ENCODE measurements at regions not wholly inside any gene's neighbourhood (a gene's known extent, or its start where the extent isn't known, plus 50 kb on each side); places are given as distances from the start of the nearest gene placed in this dataset.
"Not testable (repeated sequence)": the region's sequence is repeated elsewhere in the genome, so short reads cannot be mapped to it uniquely, and the experiment has no call there.

GRCh38 chr3:115388811-115389210 is 234.5 kb upstream of the GAP43 start:
- DNase-seq: peak; percentile 13

DNA sequence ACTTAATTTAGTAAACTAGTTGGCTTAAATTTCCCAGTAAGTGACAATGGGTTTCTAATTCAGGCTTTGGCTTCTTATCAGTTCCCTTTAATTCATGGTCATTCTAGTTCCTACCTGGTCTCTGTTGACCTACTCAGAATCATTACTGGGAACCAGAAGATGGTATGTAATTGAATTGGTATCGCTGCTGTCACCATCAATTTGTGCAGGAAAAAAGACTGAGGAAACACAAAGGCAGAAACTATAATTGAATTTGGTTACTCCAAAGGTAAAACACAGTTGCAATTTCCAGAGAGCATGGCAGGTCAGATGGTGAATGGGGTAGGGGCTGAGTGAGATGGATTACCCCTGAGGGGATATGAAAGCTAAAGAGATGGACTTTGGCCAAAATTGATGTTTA is 226.5 kb upstream of the GAP43 start:
- no peak for DNase-seq

- no peak for DNase-seq
Observed at GRCh38 chr3:115397433-115397832, 225.9 kb upstream of the GAP43 start.

- no peak for DNase-seq
Observed at GRCh38 chr3:115398506-115398905, 224.8 kb upstream of the GAP43 start.

- DNase-seq: no peak
Observed at GRCh38 chr3:115399750-115400149, 223.6 kb upstream of the GAP43 start.

- no peak for DNase-seq
Observed at GRCh38 chr3:115401298-115401697, 222.0 kb upstream of the GAP43 start.

- no peak for DNase-seq
Observed at GRCh38 chr3:115401851-115402501, 221.3 kb upstream of the GAP43 start.

DNA sequence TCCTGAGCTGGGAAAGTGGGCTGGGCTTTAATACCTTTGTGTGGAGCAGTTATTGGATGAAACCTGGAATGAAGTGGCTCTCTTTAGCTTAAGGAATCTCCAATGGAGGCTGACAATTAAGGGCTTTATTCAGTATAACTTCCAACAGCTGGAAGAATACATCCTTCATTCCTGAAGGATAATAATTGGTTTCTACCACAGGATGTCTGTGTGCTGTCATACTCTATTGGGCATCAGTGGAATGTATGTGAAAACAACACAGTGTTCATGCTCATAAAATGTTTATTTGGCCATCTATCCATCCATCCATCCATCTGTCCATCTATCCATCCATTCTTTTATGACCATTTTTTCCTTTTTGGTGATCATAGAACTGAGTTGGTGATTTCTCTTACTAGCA is 220.7 kb upstream of the GAP43 start:
- no peak for DNase-seq

DNA sequence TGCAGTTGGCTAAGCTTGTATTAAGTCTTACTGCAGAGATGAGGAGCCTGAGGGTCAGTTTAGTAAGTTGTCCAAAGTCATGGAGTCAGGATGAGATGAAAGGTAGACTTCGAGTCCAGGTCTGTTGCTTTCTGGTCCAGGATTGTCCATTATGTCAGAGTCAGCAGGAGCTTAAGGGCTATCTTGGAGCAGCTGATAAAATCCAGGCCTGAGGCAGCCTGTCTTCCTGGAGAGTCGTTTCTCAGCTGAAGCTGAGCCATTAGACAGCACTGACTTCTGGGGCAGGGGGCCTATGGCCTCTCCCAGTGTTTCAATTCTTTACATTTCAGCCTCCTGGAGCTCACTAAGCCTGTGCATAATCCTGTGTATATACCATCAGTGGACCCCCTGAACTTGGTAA is 219.5 kb upstream of the GAP43 start:
- DNase-seq: no peak

DNA sequence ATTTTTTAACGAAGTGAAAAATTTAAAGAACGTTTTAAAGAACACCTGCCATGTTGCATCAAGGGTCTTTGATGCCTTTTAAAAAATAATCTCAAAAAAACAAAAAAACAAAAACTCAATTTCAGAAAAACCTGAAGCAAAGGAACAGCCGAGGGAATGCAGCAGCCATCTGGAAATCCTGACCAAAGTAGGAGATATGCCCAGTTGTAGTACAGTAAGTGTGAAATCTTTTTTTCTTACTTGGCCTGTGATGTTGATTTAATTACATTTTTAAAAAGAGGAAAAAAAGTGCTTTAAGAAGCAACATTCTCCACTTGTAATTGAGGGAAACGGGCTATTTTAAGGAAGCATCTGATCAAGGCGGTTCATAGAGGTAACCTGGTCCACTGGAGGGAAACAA is 213.7 kb upstream of the GAP43 start:
- no peak for DNase-seq

- not testable (repeated sequence) for DNase-seq
Observed at GRCh38 chr3:115414610-115415009, 208.7 kb upstream of the GAP43 start.

GRCh38 chr3:115415246-115415996 is 207.9 kb upstream of the GAP43 start:
- DNase-seq: no peak

GRCh38 chr3:115418583-115418982 is 204.7 kb upstream of the GAP43 start:
- DNase-seq: no peak

GRCh38 chr3:115420086-115420485 is 203.2 kb upstream of the GAP43 start:
- no peak for DNase-seq

DNA sequence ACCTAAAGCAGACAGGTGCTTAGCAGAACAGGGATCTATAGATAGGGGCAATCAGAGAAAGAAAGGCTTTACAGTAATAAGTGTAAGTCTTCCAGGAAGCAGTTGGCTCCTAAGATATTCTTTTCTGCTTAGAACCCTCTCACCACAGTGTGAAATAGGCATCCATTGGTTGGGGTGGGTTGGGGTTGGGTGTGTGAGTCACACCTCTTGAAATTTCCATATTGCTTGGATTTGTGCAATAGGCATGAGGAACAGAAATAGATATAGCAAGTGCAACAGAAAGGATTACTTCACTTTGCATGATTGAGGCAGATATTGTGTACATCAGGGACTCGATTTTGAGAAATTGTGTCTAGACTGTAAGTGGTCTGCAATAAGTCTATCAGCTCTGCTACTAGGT is 200.1 kb upstream of the GAP43 start:
- DNase-seq: no peak

GRCh38 chr3:115428841-115429240 is 194.5 kb upstream of the GAP43 start:
- DNase-seq: no peak

GRCh38 chr3:115436767-115437301 is 186.5 kb upstream of the GAP43 start:
- no peak for DNase-seq

DNA sequence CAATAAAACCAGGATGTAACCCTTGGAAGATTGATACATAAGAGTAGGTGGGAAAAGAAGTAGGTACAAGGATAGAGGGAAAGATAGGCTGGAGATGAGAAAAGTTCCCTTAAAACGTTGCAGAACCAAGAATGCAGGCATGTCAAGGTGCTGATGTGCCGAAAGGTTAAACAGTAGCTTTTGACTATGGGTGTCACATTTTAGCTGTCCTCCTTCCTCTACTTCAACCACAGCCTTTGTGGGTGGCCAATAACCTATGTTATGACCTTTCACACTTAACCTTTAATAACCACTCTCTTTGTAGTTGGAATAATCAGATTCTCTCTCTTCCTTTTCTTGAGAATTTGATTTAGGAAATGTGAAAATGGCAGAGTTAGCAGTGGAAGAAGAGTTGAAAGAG is 184.5 kb upstream of the GAP43 start:
- no peak for DNase-seq

DNA sequence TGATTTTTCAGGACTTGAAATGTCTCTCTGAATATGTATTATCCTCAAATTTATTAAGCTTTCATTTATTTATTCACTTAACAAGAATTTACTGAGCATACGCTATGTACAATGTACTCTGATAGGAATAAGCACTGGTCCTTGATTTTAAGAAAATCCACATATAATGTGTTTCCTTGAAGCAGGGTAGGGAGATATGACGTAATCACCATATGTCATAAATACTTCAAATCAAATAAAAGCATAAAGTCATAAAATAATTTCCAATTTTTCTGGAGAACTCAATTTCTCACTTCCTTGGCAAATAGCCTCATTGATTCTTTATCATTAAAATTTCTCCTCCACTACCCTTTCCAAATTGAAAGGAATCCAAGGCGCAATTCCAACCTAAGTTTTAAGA is 177.8 kb upstream of the GAP43 start:
- no peak for DNase-seq

DNA sequence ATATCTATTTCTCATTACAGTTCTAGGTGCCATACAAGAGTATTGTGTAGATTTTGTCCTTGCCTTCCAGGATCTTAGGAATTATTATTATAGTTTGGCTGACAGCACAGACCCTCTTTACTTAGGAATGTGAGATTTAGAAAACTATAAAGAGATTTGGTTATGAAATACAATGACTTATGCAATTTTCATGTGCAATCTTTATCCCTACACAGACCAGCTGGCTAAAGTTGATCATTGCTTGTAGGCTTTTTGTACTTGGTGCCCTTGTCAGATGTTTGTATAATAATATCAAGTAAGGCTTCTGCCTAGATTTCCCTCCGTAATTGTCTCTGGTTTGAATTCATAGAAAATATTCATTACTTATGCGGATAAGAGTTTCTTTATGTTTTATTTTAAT is 174.5 kb upstream of the GAP43 start:
- no peak for DNase-seq

DNA sequence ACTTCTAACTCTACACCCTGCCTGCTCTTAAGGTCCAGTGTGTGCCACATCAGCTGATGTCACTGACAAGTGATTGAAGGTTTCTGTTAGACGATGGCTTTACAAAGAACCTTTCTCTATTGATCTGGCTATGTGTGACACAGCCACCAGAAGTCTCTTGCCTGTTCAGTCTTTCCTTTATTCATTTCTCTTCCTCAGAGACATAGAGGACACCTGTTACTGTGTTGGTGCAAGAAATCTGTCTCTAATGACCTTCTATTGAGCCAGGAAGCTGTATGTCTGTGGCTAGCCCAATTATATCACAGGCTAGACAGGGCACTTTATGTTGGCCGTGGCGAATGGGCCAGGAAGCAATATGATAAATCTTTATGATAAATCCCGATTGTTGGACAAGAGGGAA is 173.3 kb upstream of the GAP43 start:
- no peak for DNase-seq

DNA sequence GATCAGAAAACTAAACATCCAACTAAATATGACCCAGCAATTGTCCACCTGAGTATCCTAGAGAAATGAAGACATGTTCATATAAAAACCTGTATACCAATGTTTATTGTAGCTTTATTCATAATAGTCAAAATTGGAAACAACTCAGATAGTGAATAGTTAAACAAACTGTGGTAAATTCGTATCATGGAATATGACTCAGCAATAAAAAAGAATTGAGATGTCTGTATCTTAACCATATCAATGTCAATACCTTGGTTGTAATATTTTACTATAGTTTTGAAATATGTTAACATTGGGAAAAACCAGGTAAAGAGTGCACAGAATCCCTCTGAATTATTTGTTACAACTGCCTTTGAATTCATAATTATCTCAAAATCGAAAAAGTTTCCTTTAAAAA is 159.3 kb upstream of the GAP43 start:
- no peak for DNase-seq

- DNase-seq: no peak
Observed at GRCh38 chr3:115469649-115470048, 153.7 kb upstream of the GAP43 start.

GRCh38 chr3:115470254-115470653 is 153.1 kb upstream of the GAP43 start:
- DNase-seq: no peak
